H1 (cell line): ENCODE measurements at regions not wholly inside any gene's neighbourhood (a gene's known extent, or its start where the extent isn't known, plus 50 kb on each side); places are given as distances from the start of the nearest gene placed in this dataset.

Experiments
- ASH2L ChIP-seq: fragments of 200-600, 300-600 bp; sonication (generic); IDR thresholded peaks from one replicate; pipeline ENCODE4 v1.7.1; 2017; ENCODE audit warnings: low read length
- PHF8 ChIP-seq: fragments of 200-600 bp; sonication (generic); conservative IDR thresholded peaks from 2 replicates; pipeline ENCODE4 v1.7.1; 2012; ENCODE audit warnings: low read depth, mild to moderate bottlenecking, inconsistent platforms, low read length, moderate library complexity
- SIX5 ChIP-seq: IDR thresholded peaks from 2 replicates; pipeline ENCODE4 v1.6.1; 2011; ENCODE audit warnings: mild to moderate bottlenecking, low read depth, low read length
- SP4 ChIP-seq: IDR thresholded peaks from 2 replicates; pipeline ENCODE4 v1.6.1; 2012; ENCODE audit warnings: low read length, inconsistent platforms

DNA sequence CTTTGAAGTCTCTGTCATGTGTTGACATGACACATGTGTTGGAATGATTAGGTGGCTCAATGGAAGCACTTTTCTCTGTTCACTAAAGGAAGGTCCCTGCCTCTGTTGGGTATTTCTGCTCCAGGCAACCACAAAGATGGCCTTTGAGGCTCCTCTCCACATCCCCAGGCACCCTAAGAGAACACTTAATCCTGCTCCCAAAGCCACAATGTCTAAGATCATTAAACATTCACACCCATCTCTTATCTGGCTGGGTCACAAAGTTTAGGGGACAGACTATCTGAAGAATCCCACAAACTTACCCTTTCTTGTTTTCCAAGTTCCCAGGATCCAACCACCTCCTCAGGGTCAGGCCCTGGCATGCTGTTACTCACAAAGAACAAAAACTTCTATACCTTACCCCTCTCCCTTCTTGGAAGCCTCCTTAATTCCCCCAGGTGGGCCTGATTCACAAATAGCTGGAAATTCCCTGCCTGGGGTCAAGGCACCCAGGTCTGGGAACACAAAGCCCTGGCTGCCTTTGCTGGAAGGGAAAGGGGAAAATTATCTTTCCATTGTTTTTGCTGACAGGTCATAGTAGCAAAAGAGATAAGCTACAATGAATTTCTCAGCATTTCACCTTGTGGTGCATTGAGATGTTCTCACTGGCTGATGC, 333.7 kb downstream of the PCNX1 start (continued):
- TF ChIP-seq ASH2L = no peak
- no peak for TF ChIP-seq SP4
- TF ChIP-seq PHF8 = no peak
- TF ChIP-seq SIX5 = no peak
